Amniotic epithelial cell (primary cell): ENCODE measurements at regions not wholly inside any gene's neighbourhood (a gene's known extent, or its start where the extent isn't known, plus 50 kb on each side); places are given as distances from the start of the nearest gene placed in this dataset.
A peak's percentile ranks its signal among the peaks of the same experiment; 100 is the strongest.

Experiments
- DNase-seq: peaks from one replicate; pipeline ENCODE4 v3.0.0-alpha.2; 2010; ENCODE audit warnings: low read depth

- no peak for DNase-seq
Measured at GRCh38 chr17:77432034-77432661, 291.4 kb downstream of the SEC14L1 start.

DNA sequence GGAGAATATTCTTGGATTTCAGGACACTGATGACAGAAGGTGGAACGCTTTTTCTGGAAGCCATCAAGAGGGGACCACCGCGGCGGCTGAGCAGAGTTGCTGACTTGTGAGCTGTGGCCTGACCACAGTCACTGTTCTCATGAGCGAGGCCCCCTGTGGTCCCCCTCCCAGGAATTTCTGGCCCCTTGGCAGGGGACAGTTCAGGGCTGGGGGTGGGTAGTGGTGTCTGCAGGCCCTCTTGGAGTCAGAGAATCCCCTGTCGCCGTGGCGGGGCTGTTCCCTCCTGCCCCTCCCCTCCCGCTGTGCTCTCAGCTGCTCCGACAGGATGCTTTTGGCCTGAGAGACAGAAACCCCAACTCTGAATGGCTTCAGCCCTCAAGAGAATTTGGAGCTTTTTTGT is 292.0 kb downstream of the SEC14L1 start:
- DNase-seq, result no peak

- no peak for DNase-seq
Measured at GRCh38 chr17:77433385-77434135, 292.8 kb downstream of the SEC14L1 start.

GRCh38 chr17:77434136-77435114 is 293.7 kb downstream of the SEC14L1 start:
- DNase-seq, result no peak

GRCh38 chr17:77435272-77436057 is 294.7 kb downstream of the SEC14L1 start:
- no peak for DNase-seq

- DNase-seq, result no peak
Measured at GRCh38 chr17:77436058-77436442, 295.3 kb downstream of the SEC14L1 start.

- no peak for DNase-seq
Measured at GRCh38 chr17:77436481-77436880, 295.7 kb downstream of the SEC14L1 start.

GRCh38 chr17:77437017-77437416 is 296.2 kb downstream of the SEC14L1 start:
- peak; percentile 78 for DNase-seq

- DNase-seq, result no peak
Measured at GRCh38 chr17:77437747-77438146, 297.0 kb downstream of the SEC14L1 start.

DNA sequence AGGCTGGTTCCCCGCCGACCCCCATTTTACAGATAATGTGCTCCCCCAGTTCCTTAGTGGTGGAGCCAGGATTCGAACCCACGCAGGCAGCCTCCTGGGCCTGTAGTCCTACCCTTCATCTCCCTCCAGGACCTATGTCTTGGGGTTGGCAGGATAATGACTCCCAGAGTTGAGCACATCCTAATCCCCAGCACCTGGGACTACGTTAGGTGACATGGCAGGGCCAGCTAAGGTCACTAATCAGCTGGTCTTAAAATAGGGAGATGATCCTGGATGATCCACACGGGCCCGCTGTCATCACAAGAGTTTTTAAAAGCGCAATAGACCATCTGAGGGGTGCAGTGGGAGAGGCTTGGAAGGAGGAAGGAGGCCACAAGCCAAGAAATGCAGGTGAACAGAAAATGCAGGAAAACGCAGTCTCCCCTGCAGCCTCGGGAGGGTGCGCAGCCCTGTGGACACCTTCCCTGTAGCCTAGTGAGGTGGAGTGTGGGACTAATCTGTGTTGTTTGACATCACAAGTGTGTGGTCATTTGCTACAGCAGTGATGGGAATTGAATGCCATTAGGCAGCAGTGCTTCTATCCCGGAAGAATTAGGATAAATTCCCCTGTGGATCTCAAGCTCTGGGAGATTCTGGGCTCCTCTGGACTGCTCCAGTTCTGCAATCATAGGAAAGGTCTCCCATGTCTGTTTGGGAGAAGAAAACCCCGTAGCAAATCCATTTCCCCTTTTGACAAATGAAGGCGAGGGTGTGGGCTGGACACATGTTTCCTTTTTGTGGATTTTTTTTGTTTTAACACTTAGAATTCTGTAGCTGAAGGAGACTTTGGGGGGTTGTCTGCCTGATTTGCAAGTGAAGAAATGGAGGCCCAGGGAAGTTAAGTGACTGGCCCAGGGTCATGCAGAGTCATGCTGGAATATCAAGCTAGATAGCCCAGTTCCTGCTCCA is 297.7 kb downstream of the SEC14L1 start:
- no peak for DNase-seq

DNA sequence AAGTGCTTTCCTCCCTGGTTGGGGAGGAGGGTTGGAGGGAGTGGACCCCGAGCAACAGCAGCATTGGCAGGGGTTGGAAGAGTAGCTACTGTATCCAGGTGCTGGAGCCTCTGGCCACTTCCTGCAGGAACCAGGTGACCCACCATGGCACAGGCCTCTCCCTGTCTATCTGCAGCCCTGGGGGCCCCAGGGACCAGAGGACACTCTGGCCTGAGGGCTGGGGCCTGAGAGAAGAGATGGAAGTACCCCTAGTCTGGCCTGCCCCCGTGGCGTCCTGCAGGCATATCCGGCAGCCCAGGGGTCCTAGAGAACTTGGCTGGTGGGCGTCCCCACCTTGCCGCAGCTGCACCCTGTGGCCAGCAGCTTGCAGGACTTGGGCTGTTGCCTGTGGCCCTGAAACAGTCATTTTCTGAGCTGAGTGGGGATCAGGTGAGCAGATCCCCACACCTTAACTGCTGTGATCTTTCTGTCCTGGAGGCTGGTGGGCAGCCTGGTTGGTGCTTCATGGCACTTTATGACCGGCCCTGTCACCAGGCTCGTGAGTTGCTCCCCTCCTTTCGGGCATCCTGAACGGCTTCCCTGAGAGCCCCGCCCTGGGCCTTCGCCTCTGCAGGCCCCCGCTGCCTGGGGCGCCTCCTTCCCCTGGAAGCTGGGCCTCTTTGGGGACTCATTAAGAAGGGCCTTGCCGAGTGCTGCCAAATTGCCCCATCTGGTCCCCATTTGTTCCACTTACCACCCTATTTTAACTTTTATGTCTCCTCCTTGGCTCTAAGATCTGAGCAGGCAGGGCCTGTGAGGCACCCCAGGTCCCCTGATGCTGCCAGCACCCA is 298.6 kb downstream of the SEC14L1 start:
- no peak for DNase-seq

DNA sequence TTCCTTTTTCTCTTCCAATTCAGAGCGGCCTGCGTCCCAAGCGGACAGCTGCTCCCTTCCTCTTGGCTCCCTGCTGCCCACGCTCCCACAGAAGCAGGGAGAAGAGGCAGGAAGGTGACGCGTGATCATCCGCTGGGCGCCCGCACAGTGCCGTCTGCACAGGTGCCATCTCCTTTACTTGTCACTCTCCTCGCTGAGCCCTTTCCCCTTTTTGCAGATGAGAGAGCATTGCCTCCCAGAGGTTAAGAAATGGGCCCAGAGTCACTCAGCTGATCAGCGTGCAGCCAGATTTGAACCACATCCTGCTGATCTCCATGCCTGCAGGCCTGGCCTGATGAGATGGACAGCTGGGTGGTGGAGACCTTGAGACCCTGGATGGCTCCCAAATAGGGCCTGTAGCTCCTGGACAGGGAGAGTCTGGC is 299.8 kb downstream of the SEC14L1 start:
- DNase-seq, result no peak

DNA sequence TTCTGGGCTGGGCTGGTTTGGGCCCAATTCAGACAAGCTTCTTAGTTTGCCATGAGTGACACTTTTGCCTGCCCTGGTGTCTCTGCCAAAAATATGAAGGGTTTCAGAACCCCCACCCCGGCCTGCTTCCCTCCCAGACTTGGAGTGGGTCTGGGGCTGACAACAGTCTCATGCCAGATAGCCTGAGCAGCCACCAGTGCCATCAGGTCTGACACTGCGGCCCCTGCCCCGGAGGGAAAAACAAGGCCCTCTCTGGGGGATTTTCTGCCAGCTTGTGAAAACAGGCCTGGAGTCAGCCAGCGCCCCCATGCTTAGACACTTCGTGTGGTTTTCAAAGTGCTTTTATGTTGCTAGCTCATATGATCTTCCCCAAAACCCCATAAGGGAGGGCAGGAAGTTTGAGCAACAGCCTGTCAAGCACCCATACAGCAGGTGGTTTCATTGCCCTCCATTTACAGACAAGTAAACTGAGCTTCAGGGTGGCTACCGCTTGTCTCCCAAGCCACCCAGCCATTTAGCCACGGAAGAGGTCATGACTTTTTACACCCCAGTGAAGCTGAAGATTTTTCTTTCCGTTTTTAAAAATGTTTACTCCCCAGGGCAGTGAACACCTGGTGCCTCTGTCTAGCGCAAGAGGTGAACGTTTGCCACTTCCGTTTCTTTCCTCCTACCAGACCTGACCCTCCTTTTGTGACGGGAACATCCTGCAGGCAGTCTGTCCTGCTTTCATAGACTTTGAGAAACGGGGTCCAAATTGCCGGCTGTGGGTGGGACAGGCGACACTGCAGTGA is 300.6 kb downstream of the SEC14L1 start:
- DNase-seq, result no peak

- DNase-seq, result no peak
Measured at GRCh38 chr17:77441940-77442339, 301.2 kb downstream of the SEC14L1 start.

DNA sequence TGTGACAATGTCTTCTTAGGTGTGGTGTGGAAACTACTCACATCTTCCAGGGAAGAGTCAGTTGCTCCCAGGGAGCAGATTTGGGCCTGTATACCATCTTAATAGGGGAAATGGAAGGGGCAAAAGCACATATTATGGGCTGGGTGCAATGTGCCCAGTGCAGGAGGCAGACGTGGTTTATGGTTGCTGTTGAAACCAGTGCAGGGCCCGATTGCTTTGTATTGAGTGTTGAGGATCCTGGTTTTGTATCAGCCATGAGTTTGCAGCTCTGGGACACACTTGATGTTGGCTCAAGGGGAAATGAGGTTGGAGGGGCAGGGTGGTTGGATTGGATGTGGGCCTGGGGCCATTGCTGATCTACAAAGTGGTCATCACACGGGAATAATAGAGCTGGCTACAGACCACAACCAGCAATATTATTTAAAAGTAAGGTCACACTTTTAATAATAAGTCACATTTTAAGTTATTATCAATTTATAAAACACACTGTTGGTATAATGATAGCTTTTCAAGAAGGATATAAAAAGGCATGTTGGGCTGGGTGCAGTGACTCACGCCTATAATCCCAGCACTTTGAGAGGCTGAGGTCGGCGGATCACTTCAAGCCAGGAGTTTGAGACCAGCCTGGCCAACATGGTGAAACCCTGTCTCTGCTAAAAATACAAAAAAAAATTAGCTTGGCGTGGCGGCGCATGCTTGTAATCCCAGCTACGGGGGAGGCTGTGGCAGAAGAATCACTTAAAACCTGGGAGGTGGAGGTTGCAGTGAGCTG is 302.4 kb downstream of the SEC14L1 start:
- peak; percentile 35 for DNase-seq

GRCh38 chr17:77443748-77444260 is 303.0 kb downstream of the SEC14L1 start:
- DNase-seq, result no peak

GRCh38 chr17:77444628-77444983 is 303.8 kb downstream of the SEC14L1 start:
- DNase-seq, result no peak
